H1 (cell line): ENCODE measurements at regions not wholly inside any gene's neighbourhood (a gene's known extent, or its start where the extent isn't known, plus 50 kb on each side); places are given as distances from the start of the nearest gene placed in this dataset.

Experiments used
- CBX5 ChIP-seq: fragments of 300-800, 300-1000 bp; sonication (generic); IDR thresholded peaks from 2 replicates; pipeline ENCODE4 v1.7.1; 2016; ENCODE audit warnings: antibody characterized with exemption, low read length, low read depth
- KDM1A ChIP-seq: fragments of 200-600, 300-600 bp; sonication (generic); IDR thresholded peaks from 2 replicates; pipeline ENCODE4 v1.7.1; 2016; ENCODE audit warnings: mild to moderate bottlenecking, low read length, borderline replicate concordance
- SP4 ChIP-seq: IDR thresholded peaks from 2 replicates; pipeline ENCODE4 v1.6.1; 2012; ENCODE audit warnings: low read length, inconsistent platforms
- ZNF274 ChIP-seq: IDR thresholded peaks from 2 replicates; pipeline ENCODE4 v1.7.0; 2012; ENCODE audit warnings: low read length, borderline replicate concordance; ENCODE audit errors: extremely low read depth
- TF ChIP-seq, protein P1 (sequence below): fragments of 300-600 bp; sonication (generic); IDR thresholded peaks from 2 replicates; pipeline ENCODE4 v1.7.1; 2012; ENCODE audit warnings: low read length, moderate library complexity, mild to moderate bottlenecking, inconsistent platforms; ENCODE audit not compliant: insufficient replicate concordance
- TF ChIP-seq, protein P2 (sequence below): IDR thresholded peaks from 2 replicates; pipeline ENCODE4 v1.6.1; 2012; ENCODE audit warnings: low read length, inconsistent platforms
- TF ChIP-seq, protein P3 (sequence below), 3 experiments: IDR thresholded peaks; 1 replicate in 2 of 3; 2 replicates in 1 of 3; pipeline versions ENCODE4 v1.5.1 to v1.6.1; 2011; ENCODE audit warnings: low read length in 3 of 3, mild to moderate bottlenecking in 3 of 3, inconsistent platforms in 2 of 3, low read depth in 1 of 3, moderate library complexity in 1 of 3; ENCODE audit not compliant: insufficient read depth in 1 of 3; ENCODE audit errors: control extremely low read depth in 1 of 3

DNA sequence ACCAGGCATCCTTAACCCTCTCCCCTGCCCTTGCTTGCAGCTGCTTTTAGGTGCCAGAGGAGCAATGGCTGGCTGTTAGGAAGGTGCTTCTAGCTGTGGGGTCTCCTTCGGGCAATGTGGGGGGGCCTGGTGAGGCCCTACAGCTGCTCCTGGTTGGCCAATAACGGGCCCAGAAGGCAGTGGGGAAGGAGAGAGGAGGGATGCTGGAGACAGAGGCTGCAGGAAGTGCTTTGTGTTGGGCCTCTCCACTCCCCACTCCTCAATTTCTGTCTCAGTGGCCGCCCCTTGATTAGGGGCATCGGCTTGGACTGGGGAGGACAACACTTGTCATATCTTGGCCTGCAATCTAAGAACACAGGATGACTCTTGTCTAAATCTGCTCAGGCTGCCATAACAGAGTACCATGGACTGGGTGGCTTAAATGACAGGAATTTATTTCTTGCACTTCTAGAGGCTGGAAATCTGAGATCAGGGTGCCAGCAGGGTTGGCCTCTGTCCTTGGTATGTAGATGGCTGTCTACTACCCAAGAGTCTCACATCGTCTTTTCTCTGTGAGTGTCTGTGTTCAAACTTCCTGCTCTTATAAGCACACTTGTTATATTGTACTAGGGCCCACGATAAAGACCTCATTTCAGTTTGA lies 374.3 kb downstream of the MID1IP1 start (continued):
- TF ChIP-seq, protein P1, sequence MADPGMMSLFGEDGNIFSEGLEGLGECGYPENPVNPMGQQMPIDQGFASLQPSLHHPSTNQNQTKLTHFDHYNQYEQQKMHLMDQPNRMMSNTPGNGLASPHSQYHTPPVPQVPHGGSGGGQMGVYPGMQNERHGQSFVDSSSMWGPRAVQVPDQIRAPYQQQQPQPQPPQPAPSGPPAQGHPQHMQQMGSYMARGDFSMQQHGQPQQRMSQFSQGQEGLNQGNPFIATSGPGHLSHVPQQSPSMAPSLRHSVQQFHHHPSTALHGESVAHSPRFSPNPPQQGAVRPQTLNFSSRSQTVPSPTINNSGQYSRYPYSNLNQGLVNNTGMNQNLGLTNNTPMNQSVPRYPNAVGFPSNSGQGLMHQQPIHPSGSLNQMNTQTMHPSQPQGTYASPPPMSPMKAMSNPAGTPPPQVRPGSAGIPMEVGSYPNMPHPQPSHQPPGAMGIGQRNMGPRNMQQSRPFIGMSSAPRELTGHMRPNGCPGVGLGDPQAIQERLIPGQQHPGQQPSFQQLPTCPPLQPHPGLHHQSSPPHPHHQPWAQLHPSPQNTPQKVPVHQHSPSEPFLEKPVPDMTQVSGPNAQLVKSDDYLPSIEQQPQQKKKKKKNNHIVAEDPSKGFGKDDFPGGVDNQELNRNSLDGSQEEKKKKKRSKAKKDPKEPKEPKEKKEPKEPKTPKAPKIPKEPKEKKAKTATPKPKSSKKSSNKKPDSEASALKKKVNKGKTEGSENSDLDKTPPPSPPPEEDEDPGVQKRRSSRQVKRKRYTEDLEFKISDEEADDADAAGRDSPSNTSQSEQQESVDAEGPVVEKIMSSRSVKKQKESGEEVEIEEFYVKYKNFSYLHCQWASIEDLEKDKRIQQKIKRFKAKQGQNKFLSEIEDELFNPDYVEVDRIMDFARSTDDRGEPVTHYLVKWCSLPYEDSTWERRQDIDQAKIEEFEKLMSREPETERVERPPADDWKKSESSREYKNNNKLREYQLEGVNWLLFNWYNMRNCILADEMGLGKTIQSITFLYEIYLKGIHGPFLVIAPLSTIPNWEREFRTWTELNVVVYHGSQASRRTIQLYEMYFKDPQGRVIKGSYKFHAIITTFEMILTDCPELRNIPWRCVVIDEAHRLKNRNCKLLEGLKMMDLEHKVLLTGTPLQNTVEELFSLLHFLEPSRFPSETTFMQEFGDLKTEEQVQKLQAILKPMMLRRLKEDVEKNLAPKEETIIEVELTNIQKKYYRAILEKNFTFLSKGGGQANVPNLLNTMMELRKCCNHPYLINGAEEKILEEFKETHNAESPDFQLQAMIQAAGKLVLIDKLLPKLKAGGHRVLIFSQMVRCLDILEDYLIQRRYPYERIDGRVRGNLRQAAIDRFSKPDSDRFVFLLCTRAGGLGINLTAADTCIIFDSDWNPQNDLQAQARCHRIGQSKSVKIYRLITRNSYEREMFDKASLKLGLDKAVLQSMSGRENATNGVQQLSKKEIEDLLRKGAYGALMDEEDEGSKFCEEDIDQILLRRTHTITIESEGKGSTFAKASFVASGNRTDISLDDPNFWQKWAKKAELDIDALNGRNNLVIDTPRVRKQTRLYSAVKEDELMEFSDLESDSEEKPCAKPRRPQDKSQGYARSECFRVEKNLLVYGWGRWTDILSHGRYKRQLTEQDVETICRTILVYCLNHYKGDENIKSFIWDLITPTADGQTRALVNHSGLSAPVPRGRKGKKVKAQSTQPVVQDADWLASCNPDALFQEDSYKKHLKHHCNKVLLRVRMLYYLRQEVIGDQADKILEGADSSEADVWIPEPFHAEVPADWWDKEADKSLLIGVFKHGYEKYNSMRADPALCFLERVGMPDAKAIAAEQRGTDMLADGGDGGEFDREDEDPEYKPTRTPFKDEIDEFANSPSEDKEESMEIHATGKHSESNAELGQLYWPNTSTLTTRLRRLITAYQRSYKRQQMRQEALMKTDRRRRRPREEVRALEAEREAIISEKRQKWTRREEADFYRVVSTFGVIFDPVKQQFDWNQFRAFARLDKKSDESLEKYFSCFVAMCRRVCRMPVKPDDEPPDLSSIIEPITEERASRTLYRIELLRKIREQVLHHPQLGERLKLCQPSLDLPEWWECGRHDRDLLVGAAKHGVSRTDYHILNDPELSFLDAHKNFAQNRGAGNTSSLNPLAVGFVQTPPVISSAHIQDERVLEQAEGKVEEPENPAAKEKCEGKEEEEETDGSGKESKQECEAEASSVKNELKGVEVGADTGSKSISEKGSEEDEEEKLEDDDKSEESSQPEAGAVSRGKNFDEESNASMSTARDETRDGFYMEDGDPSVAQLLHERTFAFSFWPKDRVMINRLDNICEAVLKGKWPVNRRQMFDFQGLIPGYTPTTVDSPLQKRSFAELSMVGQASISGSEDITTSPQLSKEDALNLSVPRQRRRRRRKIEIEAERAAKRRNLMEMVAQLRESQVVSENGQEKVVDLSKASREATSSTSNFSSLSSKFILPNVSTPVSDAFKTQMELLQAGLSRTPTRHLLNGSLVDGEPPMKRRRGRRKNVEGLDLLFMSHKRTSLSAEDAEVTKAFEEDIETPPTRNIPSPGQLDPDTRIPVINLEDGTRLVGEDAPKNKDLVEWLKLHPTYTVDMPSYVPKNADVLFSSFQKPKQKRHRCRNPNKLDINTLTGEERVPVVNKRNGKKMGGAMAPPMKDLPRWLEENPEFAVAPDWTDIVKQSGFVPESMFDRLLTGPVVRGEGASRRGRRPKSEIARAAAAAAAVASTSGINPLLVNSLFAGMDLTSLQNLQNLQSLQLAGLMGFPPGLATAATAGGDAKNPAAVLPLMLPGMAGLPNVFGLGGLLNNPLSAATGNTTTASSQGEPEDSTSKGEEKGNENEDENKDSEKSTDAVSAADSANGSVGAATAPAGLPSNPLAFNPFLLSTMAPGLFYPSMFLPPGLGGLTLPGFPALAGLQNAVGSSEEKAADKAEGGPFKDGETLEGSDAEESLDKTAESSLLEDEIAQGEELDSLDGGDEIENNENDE, result no peak
- TF ChIP-seq, protein P2, sequence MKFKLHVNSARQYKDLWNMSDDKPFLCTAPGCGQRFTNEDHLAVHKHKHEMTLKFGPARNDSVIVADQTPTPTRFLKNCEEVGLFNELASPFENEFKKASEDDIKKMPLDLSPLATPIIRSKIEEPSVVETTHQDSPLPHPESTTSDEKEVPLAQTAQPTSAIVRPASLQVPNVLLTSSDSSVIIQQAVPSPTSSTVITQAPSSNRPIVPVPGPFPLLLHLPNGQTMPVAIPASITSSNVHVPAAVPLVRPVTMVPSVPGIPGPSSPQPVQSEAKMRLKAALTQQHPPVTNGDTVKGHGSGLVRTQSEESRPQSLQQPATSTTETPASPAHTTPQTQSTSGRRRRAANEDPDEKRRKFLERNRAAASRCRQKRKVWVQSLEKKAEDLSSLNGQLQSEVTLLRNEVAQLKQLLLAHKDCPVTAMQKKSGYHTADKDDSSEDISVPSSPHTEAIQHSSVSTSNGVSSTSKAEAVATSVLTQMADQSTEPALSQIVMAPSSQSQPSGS, result no peak
- no peak for TF ChIP-seq SP4
- TF ChIP-seq ZNF274, result no peak
- no peak for TF ChIP-seq CBX5
- TF ChIP-seq KDM1A, result no peak
- TF ChIP-seq, protein P3, sequence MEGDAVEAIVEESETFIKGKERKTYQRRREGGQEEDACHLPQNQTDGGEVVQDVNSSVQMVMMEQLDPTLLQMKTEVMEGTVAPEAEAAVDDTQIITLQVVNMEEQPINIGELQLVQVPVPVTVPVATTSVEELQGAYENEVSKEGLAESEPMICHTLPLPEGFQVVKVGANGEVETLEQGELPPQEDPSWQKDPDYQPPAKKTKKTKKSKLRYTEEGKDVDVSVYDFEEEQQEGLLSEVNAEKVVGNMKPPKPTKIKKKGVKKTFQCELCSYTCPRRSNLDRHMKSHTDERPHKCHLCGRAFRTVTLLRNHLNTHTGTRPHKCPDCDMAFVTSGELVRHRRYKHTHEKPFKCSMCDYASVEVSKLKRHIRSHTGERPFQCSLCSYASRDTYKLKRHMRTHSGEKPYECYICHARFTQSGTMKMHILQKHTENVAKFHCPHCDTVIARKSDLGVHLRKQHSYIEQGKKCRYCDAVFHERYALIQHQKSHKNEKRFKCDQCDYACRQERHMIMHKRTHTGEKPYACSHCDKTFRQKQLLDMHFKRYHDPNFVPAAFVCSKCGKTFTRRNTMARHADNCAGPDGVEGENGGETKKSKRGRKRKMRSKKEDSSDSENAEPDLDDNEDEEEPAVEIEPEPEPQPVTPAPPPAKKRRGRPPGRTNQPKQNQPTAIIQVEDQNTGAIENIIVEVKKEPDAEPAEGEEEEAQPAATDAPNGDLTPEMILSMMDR (IDR thresholded peaks at IDR 0.05; ENCODE audit: control extremely low read depth in 1 of 3, insufficient read depth in 1 of 3, low read depth in 1 of 3, low read length in 3 of 3), result no peak
